PC-3 (cell line): ENCODE measurements at regions not wholly inside any gene's neighbourhood (a gene's known extent, or its start where the extent isn't known, plus 50 kb on each side); places are given as distances from the start of the nearest gene placed in this dataset.

Experiments used
- ATAC-seq: fragments of 200-7000 bp; cut with Tn5 transposase; 2 replicates; pipeline ENCODE4 v1.9.1; 2020; ENCODE audit warnings: mild to moderate bottlenecking, moderate library complexity
- BruUV-seq: library from RNA; stranded (reverse); fragments of 400-500 nt; replicated peaks from 2 replicates; lab custom pipeline; 2021; lab: Mats Ljungman, UMichigan
- CTCF ChIA-PET: fragments of 300-600 bp; sonication (Branson Sonifier 250); formaldehyde crosslinking; loops from one replicate; lab custom pipeline; 2022; ENCODE audit warnings: antibody characterized with exemption; lab: Charles Lee
- POLR2A ChIA-PET: fragments of 300-600 bp; sonication (Branson Sonifier 250); formaldehyde crosslinking; loops from one replicate; lab custom pipeline; 2022; ENCODE audit warnings: antibody characterized with exemption; ENCODE audit not compliant: unreplicated experiment; lab: Charles Lee
- DNase-seq: peaks from one replicate; pipeline ENCODE4 v3.0.0-alpha.2; 2015
- H2AFZ ChIP-seq: fragments of 300-600 bp; sonication (generic); 2 replicates; pipeline ENCODE4 v1.6.0; 2016; ENCODE audit warnings: antibody characterized with exemption, low read length
- H3F3A ChIP-seq: fragments of 300-600 bp; sonication (generic); one replicate; pipeline ENCODE4 v1.6.0; 2017; ENCODE audit warnings: antibody characterized with exemption, low read length, control low read depth, mild to moderate bottlenecking; ENCODE audit not compliant: unreplicated experiment
- H3K27ac ChIP-seq: fragments of 300-600 bp; sonication (generic); 2 replicates; pipeline ENCODE4 v1.5.1; 2016; ENCODE audit warnings: mild to moderate bottlenecking, low read length
- H3K27me3 ChIP-seq: fragments of 300-600 bp; sonication (generic); 2 replicates; pipeline ENCODE4 v1.6.1; 2016; ENCODE audit warnings: low read length, mixed read lengths
- H3K36me3 ChIP-seq: fragments of 300-600 bp; sonication (generic); 2 replicates; pipeline ENCODE4 v1.6.1; 2016; ENCODE audit warnings: low read depth, mixed run types, low read length, mixed read lengths
- H3K4me1 ChIP-seq: fragments of 300-600 bp; sonication (generic); 2 replicates; pipeline ENCODE4 v1.5.1; 2016; ENCODE audit warnings: low read length; ENCODE audit not compliant: insufficient read depth
- H3K4me2 ChIP-seq: fragments of 300-600 bp; sonication (generic); 2 replicates; pipeline ENCODE4 v1.6.0; 2016; ENCODE audit warnings: low read length
- H3K4me3 ChIP-seq: fragments of 300-600 bp; sonication (generic); 2 replicates; pipeline ENCODE4 v1.5.1; 2016; ENCODE audit warnings: mild to moderate bottlenecking, low read length, mixed read lengths
- H3K79me2 ChIP-seq: fragments of 300-600 bp; sonication (generic); 2 replicates; pipeline ENCODE4 v1.6.1; 2017; ENCODE audit warnings: low read length, mixed read lengths
- H3K9ac ChIP-seq: fragments of 300-600 bp; sonication (generic); 2 replicates; pipeline ENCODE4 v1.6.0; 2016; ENCODE audit warnings: mild to moderate bottlenecking, low read length
- H3K9me2 ChIP-seq: fragments of 300-600 bp; sonication (generic); replicated peaks from 2 replicates; pipeline ENCODE4 v1.6.1; 2016; ENCODE audit warnings: mixed run types, low read length, mixed read lengths
- H3K9me3 ChIP-seq: fragments of 300-600 bp; sonication (generic); 2 replicates; pipeline ENCODE4 v1.6.1; 2016; ENCODE audit warnings: low read length, mixed read lengths
- H4K20me1 ChIP-seq: fragments of 300-600 bp; sonication (generic); 2 replicates; pipeline ENCODE4 v1.6.1; 2016; ENCODE audit warnings: low read length, mixed read lengths
- EZH2 ChIP-seq: fragments of 300-600 bp; sonication (generic); IDR thresholded peaks from one replicate; pipeline ENCODE4 v1.6.1; 2017; ENCODE audit warnings: antibody characterized with exemption, mild to moderate bottlenecking, low read length; ENCODE audit not compliant: unreplicated experiment
- EZH2phosphoT487 ChIP-seq: fragments of 300-600 bp; sonication (generic); IDR thresholded peaks from 2 replicates; pipeline ENCODE4 v1.6.1; 2018; ENCODE audit warnings: mild to moderate bottlenecking, antibody characterized with exemption, low read length, borderline replicate concordance
- intact Hi-C: fragments of 100-400 bp; cut with micrococcal nuclease; formaldehyde crosslinking; loops from 2 replicates; pipeline ENCODE4 v1.9.0; 2023
- TF ChIP-seq, protein P1 (sequence below): fragments of 300-600 bp; sonication (generic); conservative IDR thresholded peaks from 2 replicates; pipeline ENCODE4 v1.5.1; 2017; ENCODE audit warnings: antibody characterized with exemption, low read depth, mild to moderate bottlenecking, low read length

GRCh38 chr10:10044922-10045764 is 972.5 kb upstream of the CELF2 start:
- Histone ChIP-seq H3F3A (no peaks in the 10 kb centered on the region), H3K4me2 (no peak overlapping the region), H3K4me3 (no peak overlapping the region), H4K20me1 (no peaks in the 10 kb centered on the region), H3K9me3 (no peaks in the 10 kb centered on the region), H3K9me2 (no peaks in the 10 kb centered on the region), H3K27me3 (no peaks in the 10 kb centered on the region), H3K4me1 (no peaks in the 10 kb centered on the region), H3K79me2 (no peaks in the 10 kb centered on the region), H2AFZ (no peak overlapping the region), H3K9ac (no peak overlapping the region), H3K36me3 (no peaks in the 10 kb centered on the region), H3K27ac (no peak overlapping the region)
- no peak for ATAC-seq
- DNase-seq = no peak
- BruUV-seq = no TSS peak
- ChIA-PET CTCF (no interaction called here), POLR2A (no interaction called here)
- no peak for TF ChIP-seq EZH2
- TF ChIP-seq EZH2phosphoT487 = no peak
- intact Hi-C loops = no loop called here

DNA sequence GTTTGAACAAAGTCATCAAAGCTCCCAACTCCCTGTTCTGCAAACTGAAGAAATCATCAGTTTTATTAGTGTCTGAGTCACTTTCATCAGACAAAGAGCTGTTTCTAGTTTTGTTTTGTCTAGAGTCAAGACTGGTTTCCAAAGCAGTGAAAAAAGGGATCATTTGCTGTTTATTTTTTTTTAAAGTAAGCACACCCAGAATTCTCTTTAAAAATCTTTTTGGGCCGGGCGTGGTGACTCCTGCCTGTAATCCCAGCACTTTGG is 972.0 kb upstream of the CELF2 start:
- Histone ChIP-seq H3K9me3 (no peaks in the 10 kb centered on the region), H3K4me2 (no peak overlapping the region), H3K4me1 (no peaks in the 10 kb centered on the region), H3K9ac (no peak overlapping the region), H2AFZ (no peak overlapping the region), H3F3A (no peaks in the 10 kb centered on the region), H3K27ac (no peak overlapping the region), H3K4me3 (no peak overlapping the region), H4K20me1 (no peaks in the 10 kb centered on the region), H3K9me2 (no peaks in the 10 kb centered on the region), H3K36me3 (no peaks in the 10 kb centered on the region), H3K27me3 (no peaks in the 10 kb centered on the region), H3K79me2 (no peaks in the 10 kb centered on the region)
- ChIA-PET CTCF (no interaction called here), POLR2A (no interaction called here)
- intact Hi-C loops = no loop called here
- no peak for TF ChIP-seq EZH2
- no peak for TF ChIP-seq EZH2phosphoT487
- TF ChIP-seq, protein P1, sequence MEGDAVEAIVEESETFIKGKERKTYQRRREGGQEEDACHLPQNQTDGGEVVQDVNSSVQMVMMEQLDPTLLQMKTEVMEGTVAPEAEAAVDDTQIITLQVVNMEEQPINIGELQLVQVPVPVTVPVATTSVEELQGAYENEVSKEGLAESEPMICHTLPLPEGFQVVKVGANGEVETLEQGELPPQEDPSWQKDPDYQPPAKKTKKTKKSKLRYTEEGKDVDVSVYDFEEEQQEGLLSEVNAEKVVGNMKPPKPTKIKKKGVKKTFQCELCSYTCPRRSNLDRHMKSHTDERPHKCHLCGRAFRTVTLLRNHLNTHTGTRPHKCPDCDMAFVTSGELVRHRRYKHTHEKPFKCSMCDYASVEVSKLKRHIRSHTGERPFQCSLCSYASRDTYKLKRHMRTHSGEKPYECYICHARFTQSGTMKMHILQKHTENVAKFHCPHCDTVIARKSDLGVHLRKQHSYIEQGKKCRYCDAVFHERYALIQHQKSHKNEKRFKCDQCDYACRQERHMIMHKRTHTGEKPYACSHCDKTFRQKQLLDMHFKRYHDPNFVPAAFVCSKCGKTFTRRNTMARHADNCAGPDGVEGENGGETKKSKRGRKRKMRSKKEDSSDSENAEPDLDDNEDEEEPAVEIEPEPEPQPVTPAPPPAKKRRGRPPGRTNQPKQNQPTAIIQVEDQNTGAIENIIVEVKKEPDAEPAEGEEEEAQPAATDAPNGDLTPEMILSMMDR = no peak
- DNase-seq (no peak), ATAC-seq (no peak)
- no TSS peak for BruUV-seq

- intact Hi-C loops = no loop called here
- ATAC-seq = no peak
- Histone ChIP-seq H3K9me3 (no peaks in the 10 kb centered on the region), H4K20me1 (no peaks in the 10 kb centered on the region), H3F3A (no peaks in the 10 kb centered on the region), H2AFZ (no peak overlapping the region), H3K27ac (no peak overlapping the region), H3K27me3 (no peaks in the 10 kb centered on the region), H3K9me2 (no peaks in the 10 kb centered on the region), H3K4me2 (no peak overlapping the region), H3K36me3 (no peaks in the 10 kb centered on the region), H3K79me2 (no peaks in the 10 kb centered on the region), H3K4me1 (no peaks in the 10 kb centered on the region), H3K4me3 (no peak overlapping the region), H3K9ac (no peak overlapping the region)
- no TSS peak for BruUV-seq
- POLR2A ChIA-PET = no interaction called here
- TF ChIP-seq EZH2phosphoT487 (no peak), EZH2 (no peak)
- TF ChIP-seq, protein P1 = no peak
- DNase-seq = no peak
- CTCF ChIA-PET = no interaction called here
These were observed 970.2 kb upstream of the CELF2 start for GRCh38 chr10:10047426-10047825.
